HCT116 (cell line): ENCODE measurements at regions not wholly inside any gene's neighbourhood (a gene's known extent, or its start where the extent isn't known, plus 50 kb on each side); places are given as distances from the start of the nearest gene placed in this dataset.

Experiments used
- ATAC-seq: fragments of 200-7000 bp; cut with Tn5 transposase; 2 replicates; pipeline ENCODE4 v1.9.1; 2020; ENCODE audit warnings: mild to moderate bottlenecking, moderate library complexity
- BruUV-seq: library from RNA; stranded (reverse); fragments of 400-500 nt; replicated peaks from 2 replicates; lab custom pipeline; 2021; lab: Mats Ljungman, UMichigan
- CTCF ChIA-PET: fragments of 300-600 bp; sonication (Branson Sonifier 250); formaldehyde crosslinking; loops from one replicate; lab custom pipeline; 2021; ENCODE audit warnings: antibody characterized with exemption; lab: Charles Lee
- POLR2A ChIA-PET: fragments of 300-600, 350-600 bp; sonication (Branson Sonifier 250); formaldehyde crosslinking; loops from one replicate; lab custom pipeline; 2021; ENCODE audit warnings: antibody characterized with exemption; lab: Charles Lee
- RAD21 ChIA-PET, 2 experiments: fragments of 300-600 bp; sonication (Branson Sonifier 250); formaldehyde crosslinking; loops; one replicate each; lab custom pipeline; 2023; ENCODE audit warnings: low total read pairs in 2 of 2; ENCODE audit not compliant: uncharacterized antibody in 2 of 2, unreplicated experiment in 2 of 2, low non-redundant PET in 1 of 2; lab: Charles Lee
- DNase-seq: peaks from one replicate; pipeline ENCODE4 v3.0.0-alpha.2; 2010; ENCODE audit warnings: low read depth, low spot score
- H2AFZ ChIP-seq: fragments of 200-600 bp; shearing (Covaris generic), sonication (generic); 2 replicates; pipeline ENCODE4 v1.6.1; 2017; ENCODE audit warnings: low read depth, mixed run types, mixed read lengths, antibody characterized with exemption, low read length; ENCODE audit not compliant: poor library complexity, severe bottlenecking
- H3K27ac ChIP-seq: 2 replicates; pipeline ENCODE4 v1.5.1; 2012; ENCODE audit warnings: low read depth, low read length
- H3K27me3 ChIP-seq: fragments of 200-600 bp; sonication (generic); 2 replicates; pipeline ENCODE4 v1.6.1; 2016; ENCODE audit warnings: mixed run types, low read length, mixed read lengths; ENCODE audit not compliant: insufficient read depth
- H3K36me3 ChIP-seq, 2 experiments: fragments of 200-500 bp in 1 of 2; fragments of 200-600 bp in 1 of 2; sonication (Bioruptor generic) in 1 of 2; sonication (generic) in 1 of 2; 2 replicates each; pipeline versions ENCODE4 v1.5.1 to v1.6.1; 2014 to 2016; ENCODE audit warnings: low read length in 2 of 2, inconsistent platforms in 1 of 2, mixed read lengths in 1 of 2, mixed run types in 1 of 2; ENCODE audit not compliant: insufficient read depth in 2 of 2, control insufficient read depth in 1 of 2
- H3K4me1 ChIP-seq, 2 experiments: fragments of 200-600 bp in 1 of 2; sonication (generic) in 1 of 2; 2 replicates each; pipeline versions ENCODE4 v1.5.1 to v1.6.1; 2012 to 2017; ENCODE audit warnings: low read length in 2 of 2, inconsistent platforms in 1 of 2, mild to moderate bottlenecking in 1 of 2, mixed read lengths in 1 of 2, mixed run types in 1 of 2, moderate library complexity in 1 of 2; ENCODE audit not compliant: insufficient read depth in 2 of 2, control insufficient read depth in 1 of 2
- H3K4me2 ChIP-seq: fragments of 200-600 bp; sonication (generic); 2 replicates; pipeline ENCODE4 v1.6.1; 2017; ENCODE audit warnings: mixed run types, low read length, mixed read lengths
- H3K4me3 ChIP-seq, 2 experiments: fragments of 200-600 bp in 1 of 2; sonication (generic) in 1 of 2; replicated peaks in 1 of 2; 2 replicates each; pipeline ENCODE4 v1.5.1; 2011 to 2016; ENCODE audit warnings: low read length in 2 of 2, control low read depth in 1 of 2, low read depth in 1 of 2, mild to moderate bottlenecking in 1 of 2, mixed read lengths in 1 of 2, mixed run types in 1 of 2
- H3K79me2 ChIP-seq: fragments of 200-600 bp; sonication (generic); 2 replicates; pipeline ENCODE4 v1.6.1; 2017; ENCODE audit warnings: mild to moderate bottlenecking, mixed run types, low read length, moderate library complexity, mixed read lengths; ENCODE audit not compliant: insufficient read depth
- H3K9ac ChIP-seq: fragments of 200-600 bp; sonication (generic); 2 replicates; pipeline ENCODE4 v1.6.1; 2016; ENCODE audit warnings: low read length, mixed read lengths
- H3K9me2 ChIP-seq: fragments of 200-600 bp; sonication (generic), shearing (Covaris generic); 2 replicates; pipeline ENCODE4 v1.6.1; 2017; ENCODE audit warnings: mixed run types, mild to moderate bottlenecking, moderate library complexity; ENCODE audit not compliant: insufficient read depth
- H3K9me3 ChIP-seq, 2 experiments: fragments of 200-500 bp in 1 of 2; fragments of 200-600 bp in 1 of 2; sonication (Bioruptor generic) in 1 of 2; sonication (generic) in 1 of 2; 2 replicates each; pipeline ENCODE4 v1.6.1; 2014 to 2017; ENCODE audit warnings: low read length in 2 of 2, mixed read lengths in 2 of 2, inconsistent platforms in 1 of 2, low read depth in 1 of 2, mild to moderate bottlenecking in 1 of 2, mixed run types in 1 of 2, moderate library complexity in 1 of 2; ENCODE audit not compliant: control insufficient read depth in 1 of 2, insufficient read depth in 1 of 2
- H4K20me1 ChIP-seq: fragments of 200-600 bp; sonication (generic), shearing (Covaris generic); 2 replicates; pipeline ENCODE4 v1.6.1; 2017; ENCODE audit warnings: mixed run types, mild to moderate bottlenecking, moderate library complexity; ENCODE audit not compliant: insufficient read depth
- ATF3 ChIP-seq: IDR thresholded peaks from 2 replicates; pipeline ENCODE4 v1.6.1; 2012
- CEBPB ChIP-seq: IDR thresholded peaks from 2 replicates; pipeline ENCODE4 v1.6.1; 2012; ENCODE audit warnings: low read depth
- CTCF ChIP-seq, 3 experiments: fragments of 200-600 bp in 1 of 3; sonication (generic) in 1 of 3; IDR thresholded peaks in 2 of 3; conservative IDR thresholded peaks in 1 of 3; 2 replicates each; pipeline ENCODE4 v1.5.1; 2012 to 2017; ENCODE audit warnings: low read depth in 2 of 3, low read length in 2 of 3, antibody characterized with exemption in 1 of 3, borderline replicate concordance in 1 of 3, control low read depth in 1 of 3, mild to moderate bottlenecking in 1 of 3, mixed read lengths in 1 of 3, mixed run types in 1 of 3, moderate library complexity in 1 of 3; ENCODE audit not compliant: insufficient read depth in 1 of 3
- EGR1 ChIP-seq: IDR thresholded peaks from 2 replicates; pipeline ENCODE4 v1.6.1; 2012; ENCODE audit warnings: low read depth
- EZH2 ChIP-seq: fragments of 200-600 bp; sonication (generic); IDR thresholded peaks from 2 replicates; pipeline ENCODE4 v1.6.1; 2017; ENCODE audit warnings: antibody characterized with exemption, mixed run types
- FOSL1 ChIP-seq: IDR thresholded peaks from 2 replicates; pipeline ENCODE4 v1.6.1; 2012; ENCODE audit warnings: low read depth
- JUND ChIP-seq: IDR thresholded peaks from 2 replicates; pipeline ENCODE4 v1.6.1; 2012
- MAX ChIP-seq: IDR thresholded peaks from 2 replicates; pipeline ENCODE4 v1.6.1; 2012
- POLR2AphosphoS5 ChIP-seq: IDR thresholded peaks from 2 replicates; pipeline ENCODE4 v1.6.1; 2011; ENCODE audit warnings: mild to moderate bottlenecking, low read depth, low read length, moderate library complexity
- RAD21 ChIP-seq: IDR thresholded peaks from 2 replicates; pipeline ENCODE4 v1.6.1; 2012; ENCODE audit warnings: low read depth, mild to moderate bottlenecking
- REST ChIP-seq: IDR thresholded peaks from 2 replicates; pipeline ENCODE4 v1.6.1; 2012; ENCODE audit warnings: low read depth
- SIN3A ChIP-seq: IDR thresholded peaks from 2 replicates; pipeline ENCODE4 v1.6.1; 2012; ENCODE audit warnings: low read depth
- TCF7L2 ChIP-seq: IDR thresholded peaks from 2 replicates; pipeline ENCODE4 v1.7.0; 2011; ENCODE audit warnings: borderline replicate concordance, inconsistent platforms; ENCODE audit not compliant: insufficient read depth, insufficient read length; ENCODE audit errors: extremely low read depth
- YY1 ChIP-seq: IDR thresholded peaks from 2 replicates; pipeline ENCODE4 v1.6.1; 2011; ENCODE audit warnings: low read length, low read depth, moderate library complexity, mild to moderate bottlenecking; ENCODE audit not compliant: insufficient replicate concordance; ENCODE audit errors: extremely low read depth
- ZFX ChIP-seq: fragments of 450-650 bp; IDR thresholded peaks from 2 replicates; pipeline ENCODE4 v1.6.1; 2017
- ZNF274 ChIP-seq: fragments of 200-500 bp; sonication (Bioruptor generic); IDR thresholded peaks from 2 replicates; pipeline ENCODE4 v1.6.1; 2014; ENCODE audit warnings: mild to moderate bottlenecking, low read depth, low read length, inconsistent platforms
- intact Hi-C: fragments of 100-400 bp; cut with micrococcal nuclease; formaldehyde crosslinking; loops from 2 replicates; pipeline ENCODE4 v1.10.0; 2022

GRCh38 chr6:74311431-74311830, 615.4 kb downstream of the CD109 start (continued):
- TF ChIP-seq YY1 (no peak), ZFX (no peak), FOSL1 (no peak), EZH2 (no peak)

GRCh38 chr6:74289884-74290283, 593.9 kb downstream of the CD109 start:
- Histone ChIP-seq H2AFZ (no peak overlapping the region), H3K9me3 (no peaks in the 10 kb centered on the region), H3K4me3 (no peak overlapping the region), H3K4me2 (no peak overlapping the region), H3K9me2 (no peaks in the 10 kb centered on the region), H3K27ac (no peak overlapping the region), H3K9ac (no peak overlapping the region), H3K79me2 (no peaks in the 10 kb centered on the region), H3K36me3 (no peaks in the 10 kb centered on the region), H4K20me1 (no peaks in the 10 kb centered on the region), H3K27me3 (no peaks in the 10 kb centered on the region), H3K4me1 (no peaks in the 10 kb centered on the region)
- intact Hi-C loops: no loop called here
- TF ChIP-seq FOSL1: no peak
- no peak for TF ChIP-seq TCF7L2
- TF ChIP-seq MAX: no peak
- TF ChIP-seq EGR1: no peak
- TF ChIP-seq POLR2AphosphoS5: no peak
- no peak for TF ChIP-seq ZNF274
- TF ChIP-seq ATF3: no peak
- no peak for TF ChIP-seq SIN3A
- no peak for TF ChIP-seq RAD21
- no peak for TF ChIP-seq JUND
- TF ChIP-seq CEBPB: no peak
- no peak for TF ChIP-seq CTCF (IDR thresholded peaks at IDR 0.05 in 2 of 3, conservative IDR thresholded peaks at IDR 0.05 in 1 of 3; ENCODE audit: borderline replicate concordance in 1 of 3, insufficient read depth in 1 of 3, low read depth in 2 of 3, low read length in 2 of 3)
- TF ChIP-seq YY1: no peak
- no peak for TF ChIP-seq REST
- ChIA-PET RAD21 (no interaction called here), CTCF (interaction anchor here (0.9 kb wide), 1 partner anchor 10 kb away, joined by 3 read pairs; no protein-coding TSS in a partner anchor), POLR2A (no interaction called here)
- ATAC-seq (no peak), DNase-seq (no peak)
- no TSS peak for BruUV-seq
